ENCODE measurements at regions not wholly inside any gene's neighbourhood (a gene's known extent, or its start where the extent isn't known, plus 50 kb on each side); places are given as distances from the start of the nearest gene placed in this dataset.
"Not testable (repeated sequence)": the region's sequence is repeated elsewhere in the genome, so short reads cannot be mapped to it uniquely, and the experiment has no call there.

DNA sequence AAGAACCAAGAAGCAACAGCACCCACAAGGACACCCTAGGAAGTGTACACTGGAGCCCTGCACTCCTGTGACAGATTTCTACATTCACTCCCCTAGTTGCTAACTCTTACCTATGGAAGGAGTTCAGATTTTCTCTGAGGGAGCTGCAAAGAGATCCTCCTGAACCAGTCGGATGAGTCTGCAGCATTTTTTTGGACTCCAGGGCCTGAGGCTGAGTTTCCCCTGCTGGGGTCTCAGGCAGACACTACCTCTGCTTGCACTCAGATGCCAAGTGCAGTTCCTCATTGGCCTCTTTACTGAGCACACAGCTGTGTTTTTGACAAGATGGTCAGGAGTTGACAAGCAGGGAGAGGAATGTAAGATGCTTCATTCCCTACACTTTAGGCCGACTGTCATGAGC, 153.2 kb upstream of the RBM19 start:
- no peak for DNase-seq

DNA sequence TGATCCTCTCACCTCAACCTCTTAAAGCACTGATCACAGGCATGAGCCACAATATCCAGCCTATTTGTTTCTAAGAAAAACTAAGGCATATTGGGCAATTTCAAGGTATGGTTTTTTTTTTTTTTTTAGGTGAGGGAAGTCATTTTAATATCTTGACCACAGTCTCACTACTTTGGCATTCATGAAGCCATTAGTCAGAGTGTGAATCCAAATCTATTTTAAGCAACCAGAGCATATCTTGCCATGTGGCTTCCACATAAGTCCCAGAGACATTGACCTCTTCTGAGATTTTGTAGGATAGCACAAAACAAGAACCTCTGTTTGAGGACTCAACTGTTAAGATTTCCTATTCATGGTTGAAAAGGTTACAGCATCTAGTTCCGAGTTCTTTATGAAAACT, 130.3 kb upstream of the RBM19 start:
- DNase-seq, result no peak

DNA sequence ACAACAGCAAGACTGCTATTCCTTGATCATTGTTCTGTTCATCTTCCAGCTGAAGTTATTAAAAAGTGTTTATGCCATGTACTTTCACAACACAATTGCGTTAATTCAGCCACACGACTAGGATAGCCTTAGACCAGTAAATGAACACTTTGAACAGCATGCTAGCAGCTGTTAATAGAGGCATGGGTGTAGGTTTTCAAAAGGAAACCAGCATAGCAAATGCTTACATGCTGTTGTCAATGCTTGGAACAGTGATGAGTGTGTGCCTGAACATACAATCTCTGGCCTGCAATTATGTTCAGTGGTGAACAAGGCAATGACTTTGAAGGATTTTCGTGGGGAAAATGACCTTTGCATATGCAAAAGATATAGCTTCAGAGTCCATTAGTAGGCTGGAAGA, 127.4 kb upstream of the RBM19 start:
- DNase-seq, result no peak

DNA sequence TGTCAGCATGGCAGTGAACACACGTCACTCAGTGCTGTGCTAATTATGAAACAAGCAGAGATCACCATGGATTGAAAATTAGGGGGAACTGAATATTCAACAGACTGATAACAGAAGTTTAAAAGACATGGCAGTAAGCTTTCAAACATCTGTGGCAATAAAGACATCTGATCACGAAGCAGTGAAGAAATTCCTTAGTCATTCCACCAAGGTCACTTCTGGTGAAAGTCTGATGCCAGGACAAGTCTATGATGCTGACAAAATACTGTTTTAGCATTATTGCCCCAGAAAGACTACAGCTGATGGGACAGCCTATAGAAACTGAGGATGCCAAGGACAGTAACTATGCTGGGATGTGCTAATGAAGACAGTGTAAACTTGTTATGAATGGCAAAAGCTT, 126.9 kb upstream of the RBM19 start:
- no peak for DNase-seq

DNA sequence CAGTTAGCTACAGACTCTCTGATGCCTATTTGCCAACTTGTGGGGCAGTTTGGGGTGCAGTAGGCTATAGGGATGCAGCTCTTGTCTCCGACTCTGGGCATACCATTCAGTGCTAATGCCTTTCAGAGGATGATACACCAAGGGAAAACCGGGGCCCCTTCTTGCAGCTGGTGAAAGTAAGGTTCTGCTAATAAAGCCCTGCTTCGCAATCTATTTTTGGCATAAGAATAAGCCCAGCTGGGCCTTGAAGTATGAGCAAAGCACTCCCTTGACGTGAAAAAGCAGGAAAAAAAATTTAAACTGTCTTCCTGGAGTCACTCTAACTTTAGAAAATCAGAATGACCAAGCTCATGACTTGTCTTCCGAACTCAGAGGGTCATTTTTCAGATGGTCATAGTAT, 124.1 kb upstream of the RBM19 start:
- no peak for DNase-seq

DNA sequence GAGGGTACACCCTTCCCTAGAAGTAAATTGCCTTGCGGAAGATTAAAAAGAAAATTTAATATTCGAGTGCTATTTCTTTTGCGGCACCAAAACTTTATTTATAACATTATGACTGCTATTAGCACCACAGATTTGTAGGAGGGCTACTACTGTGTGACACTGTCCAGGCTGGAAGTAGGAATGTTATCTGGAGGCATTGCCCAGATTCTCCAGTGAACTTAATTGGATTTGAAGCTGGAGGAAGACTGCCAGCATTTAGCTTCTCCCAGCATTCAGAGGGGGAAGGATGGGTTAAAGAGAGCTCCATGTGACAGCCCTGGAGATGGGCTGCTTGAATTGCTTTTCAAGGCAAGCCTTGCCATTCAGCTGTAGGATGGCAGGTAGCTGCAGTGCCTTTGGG, 107.0 kb upstream of the RBM19 start:
- no peak for DNase-seq

DNA sequence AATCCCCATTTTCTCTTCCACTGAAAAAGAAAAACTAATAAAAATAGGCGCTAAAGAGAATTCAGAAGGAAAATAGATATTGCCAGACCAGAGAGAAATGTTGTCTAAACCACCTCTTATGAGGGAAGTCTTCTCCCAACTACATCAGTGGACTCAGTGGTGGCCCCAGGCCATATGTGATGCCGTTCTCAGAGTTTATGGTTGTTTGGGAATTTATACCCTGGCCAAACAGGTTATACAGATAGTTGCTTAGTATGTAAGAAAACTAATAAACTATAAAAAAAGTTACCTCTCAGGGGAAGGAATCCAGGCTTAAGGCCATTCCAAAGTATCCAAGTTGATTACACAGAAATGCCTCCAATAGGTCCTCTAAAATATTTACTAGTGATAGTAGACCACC, 103.4 kb upstream of the RBM19 start:
- no peak for DNase-seq

DNA sequence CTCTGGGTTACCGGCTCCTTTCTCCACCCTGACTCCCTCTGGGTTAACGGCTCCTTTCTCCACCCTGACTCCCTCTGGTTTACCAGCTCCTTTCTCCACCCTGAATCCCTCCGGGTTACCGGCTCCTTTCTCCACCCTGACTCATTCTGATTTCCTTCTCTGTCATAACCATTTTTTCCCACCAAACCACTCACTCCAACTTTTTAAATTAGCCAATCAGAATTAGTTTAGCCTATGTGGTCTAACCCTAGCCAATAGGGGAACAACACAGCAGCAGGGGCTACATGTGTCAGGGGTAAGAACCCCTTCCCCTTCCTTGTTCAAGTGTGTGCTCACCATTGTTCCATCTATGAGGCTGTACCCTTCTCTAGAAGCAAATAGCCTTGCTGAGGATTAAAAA, 98.4 kb upstream of the RBM19 start:
- DNase-seq, result no peak

DNA sequence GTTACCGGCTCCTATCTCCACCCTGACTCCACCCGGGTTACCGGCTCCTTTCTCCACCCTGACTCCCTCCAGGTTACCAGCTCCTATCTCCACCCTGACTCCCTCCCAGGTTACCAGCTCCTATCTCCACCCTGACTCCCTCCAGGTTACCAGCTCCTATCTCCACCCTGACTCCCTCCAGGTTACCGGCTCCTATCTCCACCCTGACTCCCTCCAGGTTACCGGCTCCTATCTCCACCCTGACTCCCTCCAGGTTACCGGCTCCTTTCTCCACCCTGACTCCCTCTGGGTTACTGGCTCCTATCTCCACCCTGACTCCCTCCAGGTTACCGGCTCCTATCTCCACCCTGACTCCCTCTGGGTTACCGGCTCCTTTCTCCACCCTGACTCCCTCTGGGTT, 97.9 kb upstream of the RBM19 start:
- DNase-seq, result not testable (repeated sequence)

DNA sequence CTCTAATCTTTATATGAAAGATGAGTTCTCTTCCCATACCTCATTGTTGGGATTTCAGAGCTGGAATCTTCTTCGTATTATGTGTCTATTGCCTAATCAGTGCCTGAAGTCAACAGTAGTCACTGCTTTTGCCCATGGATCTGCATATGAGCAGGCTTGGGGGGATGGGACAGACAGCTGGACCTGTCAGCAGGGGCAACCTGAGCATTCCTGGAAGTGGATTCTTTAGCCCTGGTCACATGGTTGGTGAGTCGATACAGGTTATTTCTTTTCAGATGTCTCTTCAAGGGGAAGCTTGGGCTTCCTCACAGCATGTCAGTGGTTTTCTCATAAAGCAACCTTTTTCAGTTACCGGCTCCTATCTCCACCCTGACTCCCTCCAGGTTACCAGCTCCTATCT, 97.3 kb upstream of the RBM19 start:
- no peak for DNase-seq

DNA sequence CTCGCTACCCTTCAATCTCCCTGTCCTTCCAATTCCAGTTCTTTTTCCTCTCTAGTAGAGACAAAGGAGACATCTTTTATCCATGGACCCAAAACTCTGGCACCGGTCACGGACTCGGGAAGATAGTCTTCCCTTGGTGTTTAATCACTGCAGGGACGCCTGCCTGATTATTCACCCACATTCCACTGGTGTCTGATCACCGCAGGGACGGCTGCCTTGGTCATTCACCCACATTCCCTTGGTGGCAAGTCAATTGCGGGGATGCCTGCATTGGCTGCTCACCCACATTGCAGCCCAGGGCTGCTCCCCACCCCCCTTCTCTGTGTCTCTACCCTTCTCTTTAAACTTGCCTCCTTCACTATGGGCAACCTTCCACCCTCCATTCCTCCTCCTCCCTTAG, 90.2 kb upstream of the RBM19 start:
- DNase-seq, result not testable (repeated sequence)

DNA sequence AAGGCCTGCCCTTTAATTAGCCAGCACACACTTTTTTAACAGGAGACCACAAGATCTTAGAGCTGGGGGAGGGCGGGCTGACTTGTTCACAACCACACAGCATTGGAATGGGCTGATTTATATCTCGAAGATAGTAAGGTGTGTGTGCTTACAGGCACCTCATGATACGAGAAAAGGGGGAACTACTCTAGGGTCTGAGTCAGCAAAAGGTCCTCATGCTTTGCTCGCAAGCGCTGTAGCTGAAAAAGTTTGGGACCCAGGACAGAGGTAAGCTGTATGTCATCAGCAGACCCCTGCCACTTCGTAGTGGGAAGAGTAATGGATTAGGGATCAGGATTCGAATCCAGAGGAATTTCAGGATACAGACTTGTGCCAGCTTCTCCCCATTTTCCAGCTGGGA, 88.9 kb upstream of the RBM19 start:
- no peak for DNase-seq

DNA sequence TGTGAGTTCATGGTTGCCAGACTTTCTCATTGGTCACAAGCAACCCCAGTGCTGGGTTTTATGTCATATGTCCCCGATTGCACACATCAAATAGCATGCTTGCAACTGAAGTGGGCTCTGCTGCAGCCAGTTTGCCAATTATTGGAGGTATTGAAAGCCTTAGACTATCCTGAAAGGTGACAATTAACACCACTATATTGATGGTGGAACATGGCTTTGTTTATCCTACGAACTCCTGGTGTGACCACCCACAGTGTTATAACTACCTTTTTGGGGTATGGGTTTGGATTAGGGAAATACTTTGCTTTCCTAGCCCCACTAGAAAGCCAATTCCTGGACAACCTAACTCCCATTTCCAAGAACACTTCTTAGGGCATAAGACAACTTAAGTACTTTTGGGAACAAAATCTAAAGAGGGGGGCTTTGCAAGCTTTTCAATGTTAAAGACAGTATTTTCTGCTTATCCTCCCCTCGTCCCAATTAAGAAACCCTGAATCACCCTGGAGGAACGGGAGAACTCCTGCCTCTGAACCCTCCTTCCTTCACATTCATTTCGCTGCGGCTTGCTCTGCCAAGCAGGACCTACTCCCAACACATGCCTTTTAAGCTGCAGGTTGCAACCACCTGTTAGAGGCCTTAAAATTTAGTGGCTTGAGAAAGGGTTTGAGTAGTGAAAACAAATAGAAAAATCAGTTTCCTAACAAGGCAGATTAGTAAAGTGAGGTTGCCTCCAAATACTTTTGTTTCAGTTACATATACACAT, 80.3 kb upstream of the RBM19 start:
- peak in 1 of 3 experiments; percentile 12 for DNase-seq

DNA sequence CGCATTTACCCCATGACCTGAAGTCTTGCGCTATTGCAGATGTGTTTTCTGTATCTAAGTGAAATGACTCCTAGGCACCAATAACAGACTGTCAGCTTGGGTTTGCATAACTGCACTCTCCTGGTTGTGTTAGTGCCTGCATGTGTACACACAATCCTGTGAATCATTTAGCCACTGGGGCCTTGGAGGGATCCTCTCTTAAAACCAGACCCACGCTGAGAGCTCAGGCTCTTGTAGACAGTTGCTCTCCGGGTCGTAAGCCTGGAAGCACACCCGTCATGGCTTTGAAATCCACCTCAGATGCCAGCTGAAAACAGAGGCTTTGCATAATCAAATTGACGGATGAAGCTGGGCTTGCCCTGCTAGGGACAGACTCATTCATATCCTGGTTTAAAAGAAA, 79.2 kb upstream of the RBM19 start:
- DNase-seq, result no peak

DNA sequence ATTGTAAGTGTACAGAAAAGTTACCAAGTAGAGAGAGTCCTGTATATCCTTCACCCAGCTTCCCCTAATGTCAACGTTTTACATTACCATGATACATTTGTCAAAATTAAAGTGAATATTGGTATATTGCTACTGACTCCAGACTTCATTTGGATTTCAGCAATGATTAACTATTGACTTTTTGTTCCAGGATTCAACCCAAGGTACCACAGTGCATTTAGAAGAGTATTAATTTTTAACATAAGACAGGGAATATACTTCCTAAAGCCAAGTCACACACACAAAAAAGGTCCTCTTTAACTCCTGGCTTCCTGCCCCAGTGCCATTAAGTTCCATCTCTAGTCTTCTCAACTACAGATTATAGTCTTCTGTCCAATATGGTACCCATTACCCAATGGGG, 75.5 kb upstream of the RBM19 start:
- no peak for DNase-seq

DNA sequence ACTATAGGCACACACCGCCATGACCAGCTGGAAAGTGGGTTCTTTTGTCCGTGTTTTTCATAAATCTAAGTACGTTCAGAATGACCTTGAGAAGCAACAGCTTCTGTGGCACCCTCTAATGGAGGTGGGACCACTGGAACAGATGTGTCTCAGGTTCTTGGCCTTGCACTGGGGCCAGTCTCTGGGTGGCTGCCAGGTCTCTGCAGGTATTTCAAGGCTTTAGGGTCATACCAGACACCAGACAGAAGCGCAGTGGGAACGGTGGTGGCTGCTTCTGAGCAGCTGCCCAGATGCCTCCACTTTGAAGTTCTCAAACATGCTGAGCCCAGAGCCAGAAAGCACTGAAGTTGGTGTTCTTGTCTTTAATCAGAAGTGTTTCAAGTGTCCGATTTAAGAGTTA, 75.0 kb upstream of the RBM19 start:
- no peak for DNase-seq

DNA sequence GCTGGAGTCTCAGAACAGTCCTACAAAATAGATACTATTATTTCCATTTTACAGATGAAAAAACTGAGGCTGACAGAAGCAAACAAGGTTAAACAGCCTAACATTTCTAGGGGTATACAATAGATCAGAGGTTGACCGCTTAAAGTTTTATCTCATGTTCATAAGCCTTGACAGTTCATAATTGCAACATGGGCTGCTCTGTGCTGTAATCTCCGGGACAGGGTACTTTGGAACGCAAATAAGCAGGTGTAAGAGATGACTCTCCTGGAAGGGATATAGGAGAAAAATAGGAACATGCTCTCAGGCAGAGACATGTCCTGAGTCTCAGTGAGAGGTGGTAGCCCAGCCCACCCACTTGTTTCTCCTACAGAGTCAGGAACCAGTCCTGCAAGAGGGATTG, 72.8 kb upstream of the RBM19 start:
- no peak for DNase-seq

DNA sequence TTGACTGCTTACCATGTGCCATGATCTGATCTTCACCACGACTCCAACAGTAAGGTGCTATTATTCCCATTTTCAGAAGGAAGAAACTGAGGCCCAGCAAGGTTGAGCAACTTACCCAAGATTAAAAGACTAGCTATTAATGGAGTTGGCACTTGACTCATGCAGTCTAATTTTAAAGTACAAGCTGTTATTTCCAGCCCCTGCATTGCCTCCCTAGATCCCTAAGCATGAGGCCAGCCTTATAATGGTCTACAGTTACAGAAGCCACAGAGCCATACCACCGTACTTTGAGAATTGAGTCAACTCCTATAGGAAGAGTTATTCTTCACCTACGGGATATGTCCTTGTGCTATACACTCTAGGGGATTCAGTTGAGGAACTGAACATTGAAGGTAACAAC, 66.7 kb upstream of the RBM19 start:
- no peak for DNase-seq

DNA sequence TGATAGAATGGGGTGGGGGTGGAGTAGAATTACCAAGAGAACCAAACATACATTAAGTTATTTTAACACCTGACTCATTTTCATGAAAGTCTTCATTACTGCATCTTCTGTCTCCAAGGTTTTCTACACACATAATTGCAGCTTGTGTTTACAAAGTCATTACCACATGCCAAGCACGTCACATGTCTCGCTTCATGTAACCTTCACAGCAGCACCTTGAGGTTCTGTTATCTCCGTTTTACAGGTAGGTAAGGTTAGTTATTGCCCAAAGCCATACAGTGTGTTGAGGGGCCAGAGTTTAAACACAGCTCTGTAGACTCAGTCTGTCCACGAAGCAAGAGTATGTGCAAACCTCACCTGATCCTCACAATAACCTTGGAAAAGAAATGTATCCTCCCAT, 64.3 kb upstream of the RBM19 start:
- DNase-seq, result peak; percentile 57 to 82 (median 65)

DNA sequence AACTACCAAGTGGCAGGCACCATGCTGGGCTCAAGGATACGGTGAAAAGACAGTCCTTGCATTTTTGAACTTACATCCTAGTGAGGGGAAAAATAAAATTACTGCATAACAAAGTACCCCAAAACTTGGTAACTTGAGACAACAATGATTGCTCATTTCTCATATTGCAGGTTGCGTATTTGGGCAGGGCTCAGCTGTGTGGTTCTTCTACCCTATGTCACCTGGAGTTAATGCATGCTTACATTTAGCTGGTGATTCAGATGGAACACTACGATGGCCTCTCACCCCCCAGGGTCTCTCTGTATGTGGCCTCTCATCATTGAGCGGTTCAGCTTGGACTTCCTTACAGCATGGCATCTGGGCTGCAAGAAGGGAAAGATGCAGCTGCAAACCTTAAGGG, 60.7 kb upstream of the RBM19 start:
- no peak for DNase-seq

DNA sequence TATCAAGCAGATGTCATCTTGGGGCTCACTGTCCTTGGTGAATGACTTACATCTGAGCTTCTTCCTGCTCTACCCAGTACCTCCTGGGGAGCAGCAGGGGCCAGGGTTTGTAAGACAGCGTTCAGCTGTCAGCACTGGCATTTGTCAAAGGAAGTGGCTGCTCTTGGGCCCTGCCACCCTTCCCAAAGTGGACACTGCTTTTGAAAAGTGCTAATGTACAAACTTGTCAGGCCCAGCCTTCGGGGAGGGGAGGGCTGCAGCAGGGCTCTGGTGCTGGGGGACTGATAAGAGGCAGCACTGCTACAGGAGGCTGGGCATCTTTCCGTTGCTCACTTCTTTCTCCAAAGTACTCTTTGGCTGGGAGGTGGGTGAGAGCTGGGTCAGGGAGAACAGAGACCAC, 59.8 kb upstream of the RBM19 start:
- DNase-seq, result no peak

DNA sequence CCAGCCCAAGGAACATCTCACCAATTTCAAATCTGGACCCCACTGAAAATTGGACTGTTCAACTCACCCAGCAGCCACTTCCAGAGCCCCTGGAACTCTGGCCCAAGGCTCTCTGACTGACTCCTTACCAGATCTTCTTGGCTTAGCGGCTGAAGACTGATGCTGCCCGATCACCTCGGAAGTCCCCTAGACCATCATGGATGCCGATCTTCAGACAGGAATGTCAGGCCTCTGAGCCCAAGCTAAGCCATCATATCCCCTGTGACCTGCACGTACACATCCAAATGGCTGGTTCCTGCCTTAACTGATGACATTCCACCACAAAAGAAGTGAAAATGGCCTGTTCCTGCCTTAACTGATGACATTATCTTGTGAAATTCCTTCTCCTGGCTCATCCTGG, 56.0 kb upstream of the RBM19 start:
- DNase-seq, result not testable (repeated sequence)

DNA sequence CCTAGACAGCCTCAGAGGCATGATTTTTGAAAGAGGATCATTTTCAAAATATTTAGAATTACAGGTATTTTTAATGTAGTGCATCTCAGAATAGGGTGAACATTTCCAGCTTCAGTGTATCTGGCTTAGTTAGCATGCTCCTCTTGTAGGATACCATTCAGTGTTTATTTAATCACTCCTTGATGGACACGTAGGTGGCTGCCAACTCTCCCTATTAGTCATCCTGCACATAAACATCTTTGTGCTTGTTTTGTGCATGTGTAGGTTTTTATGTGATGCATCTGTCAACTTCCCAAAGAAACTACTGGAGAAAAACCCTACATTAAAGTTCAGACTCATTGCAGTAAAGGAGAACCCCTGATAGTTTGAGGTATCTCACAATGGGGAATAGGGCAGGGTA, 52.5 kb upstream of the RBM19 start:
- no peak for DNase-seq
